ENCODE measurements at regions not wholly inside any gene's neighbourhood (a gene's known extent, or its start where the extent isn't known, plus 50 kb on each side); places are given as distances from the start of the nearest gene placed in this dataset.

GRCh38 chr13:77429320-77430142 lies 102.6 kb upstream of the MYCBP2 start:
- peak overlapping the region; percentile 46 for H3K4me2 ChIP-seq (ENCODE audit: low read length)
- H3K4me3 ChIP-seq (ENCODE audit: low read depth, low read length, poor library complexity, severe bottlenecking), result peak overlapping the region; percentile 36
- peaks cover 18% of the 10 kb centered on the region for H3K4me1 ChIP-seq (ENCODE audit: insufficient read depth, low read length, poor library complexity, severe bottlenecking)
- H2AFZ ChIP-seq (ENCODE audit: low read length), result peak overlapping the region; percentile 95
- BruUV-seq (replicated peaks), result no TSS peak
- no peaks in the 10 kb centered on the region for H3K9me2 ChIP-seq (ENCODE audit: insufficient read depth, low read length)
- DNase-seq (ENCODE audit: low spot score), result peak; percentile 82
- H3K9me3 ChIP-seq (ENCODE audit: low read length), result peaks cover 7% of the 10 kb centered on the region; the same call in 1 of the 2 replicates
- no peak for TF ChIP-seq CTCF (conservative IDR thresholded peaks at IDR 0.05; ENCODE audit: low read length)
- TF ChIP-seq EZH2phosphoT487 (IDR thresholded peaks at IDR 0.05; ENCODE audit: borderline replicate concordance, low read depth, low read length), result no peak
- H3K27ac ChIP-seq (ENCODE audit: low read depth, low read length, poor library complexity, severe bottlenecking), result peak overlapping the region; percentile 71
- CTCF ChIA-PET (ENCODE audit: unreplicated experiment), result interaction anchor here (0.7 to 1.1 kb wide), 2 partner anchors 12 to 13 kb away, joined by 3 to 4 read pairs; no protein-coding TSS in a partner anchor
- no peaks in the 10 kb centered on the region for H4K20me1 ChIP-seq (ENCODE audit: insufficient read depth, low read length)
- no peaks in the 10 kb centered on the region for H3K79me2 ChIP-seq (ENCODE audit: insufficient read depth, low read depth, low read length)
- intact Hi-C loops (cut with micrococcal nuclease; ENCODE audit: unreplicated experiment), result loop anchor here (1.0 to 5.0 kb wide), 4 partner anchors 49 to 101 kb away; no protein-coding TSS in a partner anchor
- POLR2A ChIA-PET, result interaction anchor here (0.5 to 8.0 kb wide), 19 partner anchors 10 to 411 kb away, joined by 3 to 121 read pairs (median 4); no protein-coding TSS in a partner anchor
- no peaks in the 10 kb centered on the region; the same call in 1 of the 2 replicates for H3K36me3 ChIP-seq (ENCODE audit: insufficient read depth, low read length)

- DNase-seq (ENCODE audit: low spot score), result no peak
- H3K4me1 ChIP-seq (ENCODE audit: insufficient read depth, low read length, poor library complexity, severe bottlenecking), result peaks cover 18% of the 10 kb centered on the region
- H3K36me3 ChIP-seq (ENCODE audit: insufficient read depth, low read length), result no peaks in the 10 kb centered on the region; the same call in 1 of the 2 replicates
- TF ChIP-seq EZH2phosphoT487 (IDR thresholded peaks at IDR 0.05; ENCODE audit: borderline replicate concordance, low read depth, low read length) (no peak), CTCF (conservative IDR thresholded peaks at IDR 0.05; ENCODE audit: low read length) (no peak)
- ChIA-PET CTCF (ENCODE audit: unreplicated experiment) (no interaction called here), POLR2A (interaction anchor here (0.6 to 8.0 kb wide), 8 partner anchors 9 to 294 kb away, joined by 3 to 121 read pairs (median 3); no protein-coding TSS in a partner anchor)
- no peaks in the 10 kb centered on the region for H3K79me2 ChIP-seq (ENCODE audit: insufficient read depth, low read depth, low read length)
- no peak overlapping the region for H3K4me2 ChIP-seq (ENCODE audit: low read length)
- intact Hi-C loops (cut with micrococcal nuclease; ENCODE audit: unreplicated experiment), result loop anchor here (5.0 kb wide), 1 partner anchor 73 kb away; no protein-coding TSS in a partner anchor
- H3K4me3 ChIP-seq (ENCODE audit: low read depth, low read length, poor library complexity, severe bottlenecking), result no peak overlapping the region
- peaks cover 1% of the 10 kb centered on the region; the same call in 1 of the 2 replicates for H3K9me3 ChIP-seq (ENCODE audit: low read length)
- no peak overlapping the region for H3K27ac ChIP-seq (ENCODE audit: low read depth, low read length, poor library complexity, severe bottlenecking)
- no peaks in the 10 kb centered on the region for H3K9me2 ChIP-seq (ENCODE audit: insufficient read depth, low read length)
- BruUV-seq (replicated peaks), result no TSS peak
- no peaks in the 10 kb centered on the region for H4K20me1 ChIP-seq (ENCODE audit: insufficient read depth, low read length)
- no peak overlapping the region for H2AFZ ChIP-seq (ENCODE audit: low read length)
Measured at GRCh38 chr13:77425705-77426104, 98.8 kb upstream of the MYCBP2 start.
